H9 (cell line): ENCODE measurements at regions not wholly inside any gene's neighbourhood (a gene's known extent, or its start where the extent isn't known, plus 50 kb on each side); places are given as distances from the start of the nearest gene placed in this dataset.

ENCODE experiments used
- DNase-seq: peaks from one replicate; pipeline ENCODE4 v3.0.0-alpha.2; 2017
- H2AFZ ChIP-seq: one replicate; pipeline ENCODE4 v1.6.1; 2013; ENCODE audit warnings: mild to moderate bottlenecking, low read length, control low read depth, moderate library complexity
- H2AK5ac ChIP-seq: 2 replicates; pipeline ENCODE4 v1.6.1; 2013; ENCODE audit warnings: low read length, control low read depth, mixed read lengths; ENCODE audit not compliant: insufficient read length
- H2BK120ac ChIP-seq: one replicate; pipeline ENCODE4 v1.6.1; 2013; ENCODE audit warnings: low read depth, mild to moderate bottlenecking, low read length, control low read depth, inconsistent platforms; ENCODE audit not compliant: poor library complexity, severe bottlenecking
- H2BK12ac ChIP-seq: 2 replicates; pipeline ENCODE4 v1.6.1; 2013; ENCODE audit warnings: low read length, control low read depth, mixed read lengths, low read depth; ENCODE audit not compliant: insufficient read length
- H2BK15ac ChIP-seq: 2 replicates; pipeline ENCODE4 v1.6.1; 2013; ENCODE audit warnings: low read depth, low read length, control low read depth
- H2BK20ac ChIP-seq: one replicate; pipeline ENCODE4 v1.6.1; 2013; ENCODE audit warnings: low read depth, mild to moderate bottlenecking, low read length, control low read depth, inconsistent platforms; ENCODE audit not compliant: poor library complexity, severe bottlenecking
- H2BK5ac ChIP-seq: 2 replicates; pipeline ENCODE4 v1.6.1; 2013; ENCODE audit warnings: low read length, control low read depth, mixed read lengths; ENCODE audit not compliant: insufficient read length
- H3K14ac ChIP-seq: 2 replicates; pipeline ENCODE4 v1.6.1; 2013; ENCODE audit warnings: low read length, control low read depth; ENCODE audit not compliant: insufficient read depth
- H3K18ac ChIP-seq: 2 replicates; pipeline ENCODE4 v1.6.1; 2013; ENCODE audit warnings: low read depth, mild to moderate bottlenecking, mixed read lengths, low read length, control low read depth; ENCODE audit not compliant: insufficient read length
- H3K23ac ChIP-seq: 2 replicates; pipeline ENCODE4 v1.6.1; 2013; ENCODE audit warnings: low read length, control low read depth, mixed read lengths, low read depth; ENCODE audit not compliant: insufficient read length
- H3K23me2 ChIP-seq: 2 replicates; pipeline ENCODE4 v1.6.1; 2013; ENCODE audit warnings: low read depth, mild to moderate bottlenecking, mixed read lengths, low read length, control low read depth; ENCODE audit not compliant: insufficient read length, poor library complexity, severe bottlenecking
- H3K27ac ChIP-seq: 2 replicates; pipeline ENCODE4 v1.5.1; 2013; ENCODE audit warnings: low read length, control low read depth, mixed read lengths, low read depth; ENCODE audit not compliant: insufficient read length
- H3K27me3 ChIP-seq: 2 replicates; pipeline ENCODE4 v1.6.1; 2013; ENCODE audit warnings: low read length, control low read depth, inconsistent platforms; ENCODE audit not compliant: insufficient read depth
- H3K4ac ChIP-seq: 2 replicates; pipeline ENCODE4 v1.6.1; 2013; ENCODE audit warnings: low read depth, mild to moderate bottlenecking, control low read depth, inconsistent platforms, low read length, moderate library complexity
- H3K4me1 ChIP-seq: 2 replicates; pipeline ENCODE4 v1.6.1; 2013; ENCODE audit warnings: low read length, control low read depth, inconsistent platforms; ENCODE audit not compliant: insufficient read depth
- H3K4me2 ChIP-seq: 2 replicates; pipeline ENCODE4 v1.6.1; 2013; ENCODE audit warnings: low read length, control low read depth, mixed read lengths; ENCODE audit not compliant: insufficient read length, insufficient read depth
- H3K56ac ChIP-seq: 2 replicates; pipeline ENCODE4 v1.6.1; 2013; ENCODE audit warnings: low read depth, mild to moderate bottlenecking, mixed read lengths, low read length, control low read depth; ENCODE audit not compliant: insufficient read length
- H3K79me1 ChIP-seq: 2 replicates; pipeline ENCODE4 v1.6.1; 2013; ENCODE audit warnings: low read depth, mild to moderate bottlenecking, moderate library complexity, low read length, control low read depth, inconsistent platforms; ENCODE audit not compliant: insufficient read depth, poor library complexity, severe bottlenecking
- H3K79me2 ChIP-seq: 2 replicates; pipeline ENCODE4 v1.6.1; 2013; ENCODE audit warnings: low read length, control low read depth, inconsistent platforms; ENCODE audit not compliant: insufficient read depth
- H3K9ac ChIP-seq: 2 replicates; pipeline ENCODE4 v1.6.1; 2013; ENCODE audit warnings: low read length, control low read depth, mixed read lengths; ENCODE audit not compliant: insufficient read length; ENCODE audit errors: extremely low read depth
- H3K9me3 ChIP-seq: one replicate; pipeline ENCODE4 v1.6.1; 2013; ENCODE audit warnings: low read depth, low read length, inconsistent platforms; ENCODE audit not compliant: control insufficient read depth
- H3T11ph ChIP-seq: one replicate; pipeline ENCODE4 v1.6.1; 2013; ENCODE audit warnings: mild to moderate bottlenecking, low read length, control low read depth, inconsistent platforms
- H4K20me1 ChIP-seq: one replicate; pipeline ENCODE4 v1.6.1; 2013; ENCODE audit not compliant: control insufficient read depth, insufficient read length, insufficient read depth
- H4K5ac ChIP-seq: 2 replicates; pipeline ENCODE4 v1.6.1; 2013; ENCODE audit warnings: low read depth, mild to moderate bottlenecking, mixed read lengths, low read length, control low read depth; ENCODE audit not compliant: insufficient read length
- H4K8ac ChIP-seq: replicated peaks from 2 replicates; pipeline ENCODE4 v1.6.1; 2013; ENCODE audit warnings: low read length, control low read depth, mixed read lengths, low read depth; ENCODE audit not compliant: insufficient read length
- H4K91ac ChIP-seq: 2 replicates; pipeline ENCODE4 v1.6.1; 2013; ENCODE audit warnings: low read depth, mild to moderate bottlenecking, moderate library complexity, mixed read lengths, low read length, control low read depth; ENCODE audit not compliant: insufficient read length
- H3K27ac Mint-ChIP-seq, 3 experiments: 2 replicates in 2 of 3; 3 replicates in 1 of 3; pipeline ENCODE4 v1.8.0; 2020 to 2021; ENCODE audit warnings: mixed read lengths in 3 of 3, mild to moderate bottlenecking in 1 of 3, moderate library complexity in 1 of 3
- H3K27me3 Mint-ChIP-seq: 2 replicates; pipeline ENCODE4 v1.8.0; 2021; ENCODE audit warnings: low read depth, mild to moderate bottlenecking, moderate library complexity, mixed read lengths
- H3K36me3 Mint-ChIP-seq, 3 experiments: 2 replicates in 2 of 3; 3 replicates in 1 of 3; pipeline ENCODE4 v1.8.0; 2020 to 2021; ENCODE audit warnings: low read depth in 3 of 3, mixed read lengths in 3 of 3; ENCODE audit not compliant: insufficient read depth in 1 of 3
- H3K4me1 Mint-ChIP-seq, 2 experiments: 2 replicates each; pipeline ENCODE4 v1.8.0; 2020; ENCODE audit warnings: mixed read lengths in 2 of 2
- H3K4me3 Mint-ChIP-seq, 2 experiments: 2 replicates in 1 of 2; 3 replicates in 1 of 2; pipeline ENCODE4 v1.8.0; 2020 to 2021; ENCODE audit warnings: mild to moderate bottlenecking in 2 of 2, mixed read lengths in 2 of 2, moderate library complexity in 1 of 2
- H3K9me3 Mint-ChIP-seq, 2 experiments: 2 replicates in 1 of 2; 3 replicates in 1 of 2; pipeline ENCODE4 v1.8.0; 2020; ENCODE audit warnings: mild to moderate bottlenecking in 2 of 2, mixed read lengths in 2 of 2, moderate library complexity in 1 of 2
- CTCF ChIP-seq: fragments of 200-600 bp; sonication (generic); conservative IDR thresholded peaks from 3 replicates; pipeline ENCODE4 v1.8.0; 2021; ENCODE audit warnings: antibody characterized with exemption, mild to moderate bottlenecking
- WGBS: extraction: QIAGEN DNeasy Blood & Tissue Kit; methylation state at CpG from one replicate; pipeline ENCODE4 v1.1.7; 2013; ENCODE audit warnings: missing lambda C conversion rate, low lambda C conversion rate, mixed read lengths; ENCODE audit not compliant: insufficient read length; ENCODE audit errors: extremely low coverage; 5-methylcytosine and 5-hydroxymethylcytosine counted together

GRCh38 chrX:91257388-91257787, 177.3 kb upstream of the PABPC5 start:
- Histone ChIP-seq H2BK20ac (no peak overlapping the region), H2AFZ (no peak overlapping the region), H3T11ph (no peak overlapping the region), H3K23ac (no peak overlapping the region), H4K91ac (no peak overlapping the region), H3K4me1 (no peaks in the 10 kb centered on the region), H2BK15ac (no peak overlapping the region), H3K9ac (no peak overlapping the region), H4K5ac (no peak overlapping the region), H4K20me1 (no peaks in the 10 kb centered on the region), H3K14ac (no peak overlapping the region), H3K4me2 (no peak overlapping the region), H3K9me3 (no peaks in the 10 kb centered on the region), H3K79me1 (no peaks in the 10 kb centered on the region), H3K18ac (no peak overlapping the region), H4K8ac (no peak overlapping the region), H2AK5ac (no peak overlapping the region), H3K27me3 (no peaks in the 10 kb centered on the region), H2BK5ac (no peak overlapping the region), H3K27ac (no peak overlapping the region), H2BK120ac (no peak overlapping the region), H3K23me2 (no peaks in the 10 kb centered on the region), H3K79me2 (no peaks in the 10 kb centered on the region), H3K4ac (no peak overlapping the region), H3K56ac (no peak overlapping the region), H2BK12ac (no peak overlapping the region)
- no peak overlapping the region for H3K27ac Mint-ChIP-seq
- WGBS: no CpG with 5 or more reads among the region's 1 CpG
- no peak for TF ChIP-seq CTCF
- H3K27me3 Mint-ChIP-seq: no peaks in the 10 kb centered on the region
- no peaks in the 10 kb centered on the region; a peak in 1 of 7 replicates for H3K36me3 Mint-ChIP-seq
- no peak for DNase-seq
- no peak overlapping the region for H3K4me3 Mint-ChIP-seq
- peaks cover 2 to 3% of the 10 kb centered on the region in 2 experiments; a peak in 1 of 5 replicates for H3K9me3 Mint-ChIP-seq
- no peaks in the 10 kb centered on the region for H3K4me1 Mint-ChIP-seq
